AG04449 (cell line): ENCODE measurements at regions not wholly inside any gene's neighbourhood (a gene's known extent, or its start where the extent isn't known, plus 50 kb on each side); places are given as distances from the start of the nearest gene placed in this dataset.

Source experiments
- CTCF ChIA-PET: fragments of 350-600 bp; formaldehyde crosslinking; extraction: SDS; loops from one replicate; lab custom pipeline; 2021; ENCODE audit warnings: antibody characterized with exemption; lab: Yijun Ruan, JAX
- POLR2A ChIA-PET: fragments of 400-600, 350-600 bp; formaldehyde crosslinking; extraction: SDS; loops from one replicate; lab custom pipeline; 2020; ENCODE audit warnings: antibody characterized with exemption, inconsistent platforms; lab: Yijun Ruan, JAX
- DNase-seq: peaks from one replicate; pipeline ENCODE4 v3.0.0-alpha.2; 2010; ENCODE audit warnings: low read depth, low spot score
- H3K4me3 ChIP-seq: 2 replicates; pipeline ENCODE4 v1.5.1; 2011; ENCODE audit warnings: low read depth, mild to moderate bottlenecking, control low read depth, low read length
- TF ChIP-seq, protein P1 (sequence below): IDR thresholded peaks from one replicate; pipeline ENCODE4 v1.5.1; 2011; ENCODE audit warnings: mild to moderate bottlenecking, moderate library complexity, low read length, control low read depth, inconsistent platforms; ENCODE audit not compliant: insufficient read depth; ENCODE audit errors: missing control alignments

- CTCF ChIA-PET: interaction anchor here (0.6 to 5.5 kb wide), 12 partner anchors 10 to 456 kb away, joined by 3 to 50 read pairs (median 4); partner anchors contain the start of gene KCNS3
- POLR2A ChIA-PET: no interaction called here
- no peak for DNase-seq
- TF ChIP-seq, protein P1, sequence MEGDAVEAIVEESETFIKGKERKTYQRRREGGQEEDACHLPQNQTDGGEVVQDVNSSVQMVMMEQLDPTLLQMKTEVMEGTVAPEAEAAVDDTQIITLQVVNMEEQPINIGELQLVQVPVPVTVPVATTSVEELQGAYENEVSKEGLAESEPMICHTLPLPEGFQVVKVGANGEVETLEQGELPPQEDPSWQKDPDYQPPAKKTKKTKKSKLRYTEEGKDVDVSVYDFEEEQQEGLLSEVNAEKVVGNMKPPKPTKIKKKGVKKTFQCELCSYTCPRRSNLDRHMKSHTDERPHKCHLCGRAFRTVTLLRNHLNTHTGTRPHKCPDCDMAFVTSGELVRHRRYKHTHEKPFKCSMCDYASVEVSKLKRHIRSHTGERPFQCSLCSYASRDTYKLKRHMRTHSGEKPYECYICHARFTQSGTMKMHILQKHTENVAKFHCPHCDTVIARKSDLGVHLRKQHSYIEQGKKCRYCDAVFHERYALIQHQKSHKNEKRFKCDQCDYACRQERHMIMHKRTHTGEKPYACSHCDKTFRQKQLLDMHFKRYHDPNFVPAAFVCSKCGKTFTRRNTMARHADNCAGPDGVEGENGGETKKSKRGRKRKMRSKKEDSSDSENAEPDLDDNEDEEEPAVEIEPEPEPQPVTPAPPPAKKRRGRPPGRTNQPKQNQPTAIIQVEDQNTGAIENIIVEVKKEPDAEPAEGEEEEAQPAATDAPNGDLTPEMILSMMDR: no peak
- H3K4me3 ChIP-seq: no peak overlapping the region
These were observed 298.3 kb downstream of the KCNS3 start for GRCh38 chr2:18176679-18177215.

DNA sequence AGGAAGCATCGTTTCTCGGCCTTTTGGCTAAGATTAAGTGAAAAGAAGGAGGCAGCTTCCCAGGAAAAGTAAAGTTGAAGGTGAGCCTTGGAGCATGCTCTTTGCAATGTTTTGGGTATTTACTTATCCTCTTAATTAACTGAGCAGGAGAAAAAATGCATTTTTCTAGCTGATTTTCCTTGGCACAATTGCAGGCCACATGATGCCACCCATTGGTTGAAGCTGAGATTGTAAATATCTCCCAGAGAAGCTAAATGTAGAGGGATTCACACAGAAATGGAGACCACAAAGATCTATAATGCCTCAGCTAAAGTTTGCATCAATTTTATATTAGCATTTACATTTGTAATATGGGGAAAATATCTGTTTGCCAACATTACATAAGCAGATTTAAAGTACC is 294.1 kb downstream of the KCNS3 start:
- no peak overlapping the region for H3K4me3 ChIP-seq
- CTCF ChIA-PET: interaction anchor here (0.8 to 3.4 kb wide), 10 partner anchors 10 to 453 kb away, joined by 3 to 19 read pairs (median 6); no protein-coding TSS in a partner anchor
- no peak for DNase-seq
- TF ChIP-seq, protein P1: no peak
- POLR2A ChIA-PET: no interaction called here

DNA sequence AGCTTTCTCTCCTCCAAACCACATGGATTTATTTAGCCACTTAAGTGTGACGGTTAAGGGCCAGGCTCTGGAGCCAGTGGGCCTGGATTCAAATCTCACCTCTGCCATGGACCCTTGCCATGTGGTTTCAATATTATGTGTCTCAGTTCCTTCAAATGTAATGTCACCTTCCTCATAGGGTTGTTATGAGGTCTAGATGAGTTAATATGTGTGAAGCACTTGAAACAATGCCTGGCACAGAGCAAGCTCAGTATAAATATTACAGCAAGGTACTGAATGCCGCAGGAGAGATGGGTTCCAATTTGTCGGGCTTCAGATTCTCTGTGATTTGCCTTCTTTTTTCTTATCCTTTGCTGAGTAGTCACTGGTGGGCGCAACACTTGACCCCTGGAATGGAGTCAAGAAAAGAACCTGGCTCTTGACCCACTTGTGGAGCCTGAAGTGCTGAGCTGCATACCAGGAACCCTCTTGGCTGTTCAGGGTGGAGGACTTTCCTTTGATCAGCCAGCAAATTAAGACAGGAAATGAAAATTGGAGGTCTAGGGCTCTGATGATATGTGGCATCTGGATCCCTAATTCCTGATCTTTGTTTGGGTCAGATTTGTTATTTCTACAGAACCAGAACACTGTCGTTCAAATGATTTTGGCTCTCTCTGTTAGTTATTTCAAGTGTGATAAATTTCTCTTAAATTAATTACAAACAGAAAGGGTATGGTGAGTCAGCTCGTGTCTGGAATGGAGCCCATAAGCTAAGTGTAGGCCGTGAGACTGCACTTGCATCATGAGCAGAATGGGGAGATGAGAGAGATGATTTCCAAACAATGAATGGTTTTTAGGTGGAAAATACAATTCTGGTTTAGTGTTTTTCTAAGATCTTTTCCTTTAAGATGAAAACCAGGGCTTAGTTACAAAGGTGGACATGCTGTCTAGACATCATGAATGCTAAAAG is 293.0 kb downstream of the KCNS3 start:
- POLR2A ChIA-PET: no interaction called here

GRCh38 chr2:18170642-18171041 is 292.2 kb downstream of the KCNS3 start:
- DNase-seq: no peak
- TF ChIP-seq, protein P1: no peak
- POLR2A ChIA-PET: no interaction called here
- no peak overlapping the region for H3K4me3 ChIP-seq
- CTCF ChIA-PET: interaction anchor here (0.7 to 3.4 kb wide), 8 partner anchors 8 to 322 kb away, joined by 3 to 19 read pairs (median 6); no protein-coding TSS in a partner anchor

More for the DNA sequence above, 293.0 kb downstream of the KCNS3 start:
- TF ChIP-seq, protein P1: no peak
- no peak overlapping the region for H3K4me3 ChIP-seq
- DNase-seq: no peak
- CTCF ChIA-PET: interaction anchor here (0.8 to 3.4 kb wide), 10 partner anchors 7 to 322 kb away, joined by 3 to 19 read pairs (median 6); no protein-coding TSS in a partner anchor

- ChIA-PET CTCF (interaction anchor here (1.0 to 1.4 kb wide), 2 partner anchors 11 to 20 kb away, joined by 3 to 4 read pairs; no protein-coding TSS in a partner anchor), POLR2A (no interaction called here)
- DNase-seq: no peak
- H3K4me3 ChIP-seq: no peak overlapping the region
- TF ChIP-seq, protein P1: no peak
These were observed 291.4 kb downstream of the KCNS3 start for GRCh38 chr2:18169893-18170175.

- TF ChIP-seq, protein P1: no peak
- no peak overlapping the region for H3K4me3 ChIP-seq
- POLR2A ChIA-PET: no interaction called here
- no peak for DNase-seq
- CTCF ChIA-PET: interaction anchor here (1.0 to 1.4 kb wide), 2 partner anchors 12 to 20 kb away, joined by 3 to 4 read pairs; no protein-coding TSS in a partner anchor
These were observed 290.8 kb downstream of the KCNS3 start for GRCh38 chr2:18169121-18169892.
